NCI-H2227 treated with DMSO at 0.1 percent for 48 hours (cell line): ENCODE measurements at regions not wholly inside any gene's neighbourhood (a gene's known extent, or its start where the extent isn't known, plus 50 kb on each side); places are given as distances from the start of the nearest gene placed in this dataset.
"Not testable (repeated sequence)": the region's sequence is repeated elsewhere in the genome, so short reads cannot be mapped to it uniquely, and the experiment has no call there.

Source experiments
- DNase-seq: peaks from one replicate; lab custom pipeline; 2025; lab: John Stamatoyannopoulos, UW

DNA sequence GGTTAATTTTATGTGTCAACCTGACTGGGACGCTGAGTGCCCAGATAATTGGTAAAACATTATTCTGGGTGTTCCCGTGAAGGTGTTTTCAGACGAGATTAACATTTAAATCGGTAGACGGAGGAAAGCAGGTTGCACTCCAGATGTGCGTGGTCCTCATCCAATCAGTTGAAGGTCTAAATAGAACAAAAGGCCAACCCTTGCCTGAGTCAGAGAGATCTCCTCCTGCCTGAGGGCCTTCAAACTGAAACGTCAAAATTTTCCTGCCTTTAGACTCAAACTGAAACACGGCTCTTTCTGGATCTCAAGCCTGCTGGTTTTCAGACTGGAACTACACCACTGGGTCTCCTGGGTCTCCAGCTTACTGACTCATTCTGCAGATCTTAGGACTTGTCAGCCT lies 70.9 kb downstream of the NPIPA5 start:
- not testable (repeated sequence) for DNase-seq

DNA sequence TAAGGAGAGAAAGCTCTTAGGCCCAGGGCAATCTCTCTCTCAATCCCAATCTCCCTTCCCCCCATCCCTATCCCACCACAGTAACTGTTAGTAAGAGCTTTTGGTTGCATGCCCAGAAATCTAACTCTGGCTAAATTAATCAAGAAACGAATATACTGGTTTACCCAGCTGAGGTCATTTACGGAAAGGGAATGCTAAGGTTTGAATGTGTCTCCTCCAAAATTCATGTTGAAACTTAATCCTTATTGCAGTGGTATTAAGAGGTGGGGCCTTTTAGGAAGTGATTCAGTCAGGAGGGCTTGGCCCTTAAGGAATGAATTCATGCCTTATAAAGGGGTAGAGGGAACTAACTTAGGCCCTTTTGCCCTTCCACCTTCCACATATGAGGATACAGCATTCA lies 72.2 kb downstream of the NPIPA5 start:
- not testable (repeated sequence) for DNase-seq

DNA sequence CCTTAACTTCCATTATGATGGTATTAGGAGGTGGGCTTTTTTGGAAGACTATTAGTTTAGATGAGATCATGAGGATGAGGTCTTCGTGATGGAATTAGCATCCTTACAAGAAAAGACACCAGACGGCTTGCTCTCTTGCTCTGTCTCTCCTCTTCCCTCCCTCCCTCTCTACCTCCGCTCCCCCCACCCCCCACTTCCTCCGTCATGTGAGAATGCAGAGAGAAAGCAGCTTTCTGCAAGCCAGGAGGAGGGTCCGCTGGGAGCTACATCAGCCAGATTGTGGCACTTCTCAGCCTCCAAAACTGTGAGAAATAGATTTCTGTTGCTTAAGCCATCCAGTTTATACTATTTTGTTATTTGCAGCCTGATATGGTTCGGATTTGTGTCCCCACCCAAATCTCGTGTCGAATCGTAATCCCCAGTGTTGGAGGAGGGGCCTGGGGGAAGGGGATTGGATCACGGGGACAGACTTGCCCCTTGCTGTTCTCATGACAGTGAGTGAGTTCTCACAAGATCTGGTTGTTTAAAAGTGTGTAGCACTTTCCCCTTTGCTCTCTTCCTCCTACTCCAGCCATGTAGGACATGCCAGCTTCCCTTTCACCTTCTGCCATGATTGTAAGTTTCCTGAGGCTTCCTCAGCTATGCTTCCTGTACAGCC lies 74.3 kb downstream of the NPIPA5 start:
- DNase-seq = not testable (repeated sequence)

DNA sequence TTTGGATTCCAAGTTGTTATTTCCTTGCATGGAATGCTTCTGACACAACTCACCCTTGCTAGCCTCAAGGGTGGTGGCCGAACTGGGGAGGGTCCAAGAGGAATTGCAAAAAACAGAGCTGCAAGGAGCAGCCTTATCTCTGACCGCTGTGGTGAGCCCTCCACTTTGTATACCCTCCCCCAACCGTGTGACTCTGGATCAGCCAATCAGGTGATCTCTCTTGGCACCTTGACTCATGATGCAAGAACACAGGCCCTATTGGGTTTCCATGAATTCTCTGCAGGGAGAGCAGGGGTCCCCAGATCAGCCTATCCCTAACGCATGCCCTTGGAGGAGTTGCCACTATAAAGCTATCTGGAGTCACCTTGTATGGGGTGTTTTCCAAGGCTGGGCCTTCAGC lies 81.0 kb downstream of the NPIPA5 start:
- not testable (repeated sequence) for DNase-seq

DNA sequence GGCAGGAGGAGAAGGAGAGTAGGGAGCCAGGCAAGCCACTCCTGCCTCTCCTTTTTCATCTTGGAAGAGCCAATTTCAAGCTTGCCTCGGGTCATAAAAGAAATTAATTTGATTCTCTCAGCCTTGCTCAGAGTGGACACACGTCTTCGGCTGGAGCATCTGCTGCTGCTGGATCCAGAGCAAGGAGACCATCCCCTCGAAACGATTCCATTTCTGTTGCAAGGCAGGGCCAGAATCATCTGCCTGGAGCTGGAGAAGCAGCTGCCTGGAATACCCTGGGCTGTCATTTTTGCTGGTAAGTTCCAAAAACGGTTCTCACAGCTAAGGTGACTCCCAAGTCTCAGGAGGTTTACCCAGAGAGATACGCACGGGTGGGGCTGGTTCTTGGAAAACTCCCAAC lies 103.3 kb downstream of the NPIPA5 start:
- not testable (repeated sequence) for DNase-seq

DNA sequence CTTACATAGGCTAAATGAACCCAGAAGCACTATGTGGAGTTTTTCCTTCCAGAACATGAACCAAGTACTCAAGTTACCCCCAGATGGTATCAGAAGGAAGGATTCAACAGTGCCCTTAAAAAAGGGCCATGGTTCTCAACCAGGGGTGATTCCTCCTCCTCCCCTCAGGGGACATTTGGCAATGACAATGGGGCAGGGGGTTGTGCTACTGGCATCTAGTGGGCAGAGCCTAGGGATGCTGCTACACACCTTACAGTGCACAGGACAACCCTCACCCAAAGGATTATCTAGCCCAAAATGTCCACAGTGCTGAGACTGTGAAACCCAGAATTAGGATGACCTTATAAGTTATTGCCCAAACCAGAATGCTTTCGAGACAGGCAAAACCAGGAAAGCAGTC lies 104.1 kb downstream of the NPIPA5 start:
- not testable (repeated sequence) for DNase-seq

DNA sequence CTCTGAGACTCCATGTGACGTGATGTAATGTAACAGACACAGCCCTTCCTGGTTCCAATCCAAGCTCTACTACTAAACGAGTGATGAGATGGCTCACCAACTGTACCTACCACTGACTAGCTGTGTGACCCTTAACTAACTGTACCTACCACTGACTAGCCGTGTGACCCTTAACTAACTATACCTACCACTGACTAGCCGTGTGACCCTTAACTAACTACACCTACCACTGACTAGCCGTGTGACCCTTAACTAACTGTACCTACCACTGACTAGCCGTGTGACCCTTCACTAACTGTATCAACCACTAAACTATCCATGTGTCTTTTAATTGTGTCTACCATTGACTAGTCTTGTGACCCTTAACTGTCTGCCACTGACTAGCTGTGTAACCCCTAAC lies 111.2 kb downstream of the NPIPA5 start:
- DNase-seq = not testable (repeated sequence)

DNA sequence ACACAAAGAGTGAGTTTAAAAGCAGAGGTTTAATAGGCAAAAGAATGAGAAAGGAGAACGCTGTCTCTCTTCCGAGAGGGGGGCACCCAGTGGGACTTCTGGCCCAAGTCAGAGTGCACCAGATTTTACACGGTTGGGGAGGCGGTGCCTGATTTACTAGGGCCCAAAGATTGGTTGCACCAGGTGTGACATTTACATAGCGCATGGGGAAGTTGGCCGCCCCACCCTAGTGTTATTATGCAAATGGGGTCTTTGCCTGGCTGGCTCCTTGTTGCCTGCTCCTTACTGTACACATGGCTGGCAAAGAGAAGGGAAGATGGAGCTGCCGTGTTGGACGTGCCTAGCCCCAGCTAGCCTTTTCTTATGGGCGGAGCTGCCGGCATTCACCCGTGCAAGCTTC lies 115.9 kb downstream of the NPIPA5 start:
- DNase-seq = not testable (repeated sequence)

DNA sequence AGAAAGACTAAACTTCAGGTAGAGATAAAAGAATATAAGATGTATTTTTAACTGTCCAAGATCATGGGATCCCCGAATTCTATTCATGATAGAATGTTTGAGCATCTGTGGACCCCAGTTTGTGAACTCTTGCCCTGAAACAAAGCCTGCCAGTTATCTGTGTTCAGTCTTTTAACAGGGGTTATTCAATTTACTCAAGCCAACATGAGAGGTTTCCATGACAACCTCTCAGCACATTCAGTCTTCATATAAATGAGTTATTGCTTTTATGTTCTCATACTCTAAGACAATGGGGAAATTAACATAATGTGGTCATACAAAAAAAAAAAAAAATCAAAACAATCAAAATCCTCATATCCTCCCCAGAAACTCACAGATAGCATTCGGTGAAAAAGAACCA lies 130.1 kb downstream of the NPIPA5 start:
- not testable (repeated sequence) for DNase-seq

DNA sequence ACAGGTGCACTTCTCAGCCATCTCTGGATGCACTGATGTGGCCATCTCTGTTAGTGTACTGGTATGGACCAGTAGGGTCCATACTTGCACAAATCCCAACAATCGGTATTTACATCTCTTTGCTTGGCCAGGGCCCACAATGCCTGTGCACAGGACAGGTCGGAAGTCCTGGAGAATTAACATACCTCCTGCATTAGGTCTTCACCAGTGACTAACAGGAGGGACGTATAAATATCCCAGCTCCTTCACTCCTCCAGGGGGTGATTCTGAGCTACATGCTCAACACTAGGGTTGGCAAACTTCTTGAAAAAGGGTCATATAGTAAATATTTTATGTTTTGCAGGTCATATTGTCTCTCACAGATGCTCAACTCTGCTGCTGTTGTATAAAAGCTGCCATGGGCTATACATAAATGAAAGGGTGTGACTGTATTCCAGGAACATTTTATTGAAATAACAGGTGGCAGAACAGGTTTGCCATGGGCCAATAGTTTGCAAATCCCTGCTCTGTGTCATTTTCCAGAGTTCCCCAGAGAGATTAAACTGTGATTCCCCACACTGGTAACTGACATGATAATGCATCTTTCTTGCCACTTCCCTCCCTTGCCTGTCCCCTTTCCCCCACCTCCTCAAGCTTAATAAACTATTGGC lies 141.3 kb downstream of the NPIPA5 start:
- not testable (repeated sequence) for DNase-seq

DNA sequence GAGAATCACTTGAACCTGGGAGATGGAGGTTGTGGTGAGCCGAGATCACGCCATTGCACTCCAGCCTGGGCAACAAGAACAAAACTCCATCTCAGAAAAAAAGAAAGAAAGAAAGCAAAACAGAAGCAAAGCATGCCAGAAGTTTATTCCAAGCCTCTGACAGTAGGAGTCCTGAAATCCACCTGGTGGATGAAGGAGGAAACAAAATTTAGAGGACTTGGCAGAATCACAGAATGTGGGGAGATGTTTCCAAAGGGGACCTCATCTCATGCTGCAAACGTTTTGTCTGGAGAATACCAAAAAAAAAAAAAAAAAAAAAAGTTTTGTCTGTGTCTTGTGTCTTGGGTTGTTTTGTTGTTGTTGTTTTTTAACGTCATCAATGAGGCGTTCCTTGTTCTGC lies 141.1 kb upstream of the RRN3 start:
- DNase-seq = not testable (repeated sequence)

DNA sequence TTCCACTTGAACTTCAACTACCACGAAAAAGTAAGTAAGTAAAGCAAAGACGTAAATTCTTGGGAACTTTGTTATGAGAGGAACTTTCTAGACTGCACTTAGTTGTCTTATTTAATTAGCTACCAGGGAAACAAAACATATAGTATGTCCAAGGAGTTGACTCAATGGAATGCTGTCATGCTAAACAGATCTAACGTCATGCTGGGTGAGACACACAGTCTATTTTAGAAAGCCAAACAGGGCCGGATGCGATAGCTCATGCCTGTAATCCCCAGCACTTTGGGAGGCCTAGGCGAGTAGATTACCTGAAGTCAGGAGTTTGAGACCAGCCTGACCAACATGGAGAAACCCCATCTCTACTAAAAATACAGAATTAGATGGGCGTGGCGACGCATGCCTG lies 140.6 kb upstream of the RRN3 start:
- not testable (repeated sequence) for DNase-seq

DNA sequence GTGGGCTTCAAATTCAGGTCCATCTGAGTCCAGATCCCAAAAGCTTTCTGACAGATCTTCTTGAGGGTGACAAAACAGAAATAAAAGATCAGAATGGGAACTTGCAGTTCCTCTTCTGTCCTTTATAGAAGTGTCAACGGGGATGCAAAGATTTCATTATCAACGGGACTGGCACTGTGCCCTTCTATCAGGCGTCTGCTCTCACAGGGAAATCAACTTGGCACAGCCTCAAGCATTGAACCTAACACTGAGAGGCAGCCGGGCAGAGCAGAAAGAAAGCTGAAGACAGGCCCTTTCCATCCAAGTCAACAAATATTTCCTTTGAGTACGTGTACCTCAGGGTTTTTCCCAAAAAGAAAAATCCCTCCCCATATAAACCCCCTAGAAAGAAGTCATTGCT lies 136.4 kb upstream of the RRN3 start:
- DNase-seq = not testable (repeated sequence)

DNA sequence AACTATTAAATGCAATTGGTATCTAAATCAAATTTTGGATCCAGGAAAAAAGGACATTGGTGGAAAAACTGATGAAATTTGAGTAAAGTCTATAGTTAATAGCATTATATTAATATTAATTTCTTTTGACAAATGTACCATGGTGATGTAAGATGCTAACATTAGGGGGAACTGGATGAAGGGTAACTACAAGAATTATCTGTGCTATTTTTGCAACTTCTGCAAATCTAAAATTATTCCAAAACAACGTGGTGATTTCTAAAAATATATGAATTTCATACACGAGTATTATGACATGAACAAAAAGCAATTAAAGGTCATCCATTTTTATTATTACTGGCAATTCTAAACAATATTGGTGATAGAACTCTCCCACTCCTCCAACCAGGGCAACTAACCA lies 135.6 kb upstream of the RRN3 start:
- not testable (repeated sequence) for DNase-seq

DNA sequence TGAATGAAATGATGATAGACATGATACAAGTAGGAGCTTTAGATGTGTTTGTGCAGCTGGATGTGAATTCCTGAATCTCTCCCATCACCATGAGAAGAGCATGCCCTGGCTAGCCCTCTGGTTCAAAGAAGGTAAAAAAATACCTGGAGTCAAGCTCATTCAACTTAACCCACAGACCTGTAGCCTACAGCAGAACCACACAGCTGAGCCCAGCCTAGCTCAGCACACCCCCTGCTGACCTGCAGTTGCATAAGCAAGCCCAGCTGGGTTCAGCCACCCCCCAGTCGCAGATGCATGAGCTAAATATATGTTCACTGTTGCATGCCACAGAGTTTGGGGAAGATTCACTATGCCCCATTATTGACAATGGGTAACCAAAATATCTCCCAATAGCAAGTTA lies 130.6 kb upstream of the RRN3 start:
- DNase-seq = not testable (repeated sequence)

DNA sequence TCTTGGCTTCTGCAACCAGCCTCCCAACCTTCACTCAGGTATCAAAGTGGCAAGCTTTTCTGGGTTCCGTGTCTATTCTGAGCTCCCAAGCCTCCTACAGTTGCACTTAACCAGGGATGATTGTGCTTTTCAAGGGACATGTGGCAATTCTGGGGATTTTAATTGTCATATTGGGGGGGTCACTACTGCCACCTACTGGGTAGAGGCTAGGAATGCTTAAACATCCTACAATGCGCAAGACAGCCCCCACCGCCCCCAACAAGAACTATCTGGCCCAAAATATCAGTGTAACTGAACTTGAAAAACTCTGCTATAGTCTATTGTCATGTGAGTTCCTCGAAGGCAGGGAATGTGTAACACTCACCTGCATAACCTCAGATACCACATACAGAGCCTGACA lies 129.3 kb upstream of the RRN3 start:
- not testable (repeated sequence) for DNase-seq

DNA sequence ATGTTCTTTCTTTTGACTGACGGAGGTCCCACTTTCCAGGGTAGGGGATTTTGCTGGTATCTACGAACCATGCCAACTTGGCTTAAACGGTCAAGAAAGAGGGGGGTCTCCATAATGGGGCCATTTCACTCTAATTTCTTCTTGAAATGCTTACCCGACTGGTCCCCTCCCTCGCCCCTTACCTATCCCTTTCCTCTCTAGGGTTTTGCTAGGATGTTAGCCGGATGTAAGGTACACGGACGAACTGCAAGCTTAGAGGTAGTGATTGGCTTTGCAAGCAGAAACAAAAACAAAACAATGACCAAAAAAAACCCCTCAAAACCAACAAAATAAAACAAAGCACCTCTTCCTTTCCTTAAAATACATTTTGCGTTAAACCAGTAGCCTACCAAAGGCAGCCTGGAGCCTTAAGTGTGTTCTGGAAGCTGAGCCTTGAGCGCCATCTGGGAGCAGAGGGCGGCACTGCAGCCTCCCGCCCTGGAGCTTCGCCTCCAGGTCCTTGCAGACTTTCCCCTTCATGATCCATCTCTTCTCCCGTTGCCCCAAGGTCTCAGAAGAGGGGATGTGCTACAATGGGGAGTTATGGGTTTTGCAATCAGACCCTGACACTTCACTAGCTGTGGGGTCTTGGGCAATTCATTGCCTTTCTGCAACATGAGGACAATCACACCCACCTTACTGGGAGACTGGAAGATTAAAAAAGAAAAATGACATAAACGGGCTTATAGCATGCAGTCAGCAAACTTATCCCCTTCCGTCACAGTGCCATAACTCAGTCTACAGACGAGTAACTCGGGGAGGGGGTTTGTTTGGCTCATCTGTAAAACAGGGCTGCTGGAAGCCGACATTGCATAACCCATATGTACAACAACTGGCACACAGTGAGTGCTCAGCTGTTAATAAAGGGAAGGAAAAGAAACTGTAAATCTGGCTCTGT lies 125.9 kb upstream of the RRN3 start:
- peak; percentile 27 for DNase-seq

DNA sequence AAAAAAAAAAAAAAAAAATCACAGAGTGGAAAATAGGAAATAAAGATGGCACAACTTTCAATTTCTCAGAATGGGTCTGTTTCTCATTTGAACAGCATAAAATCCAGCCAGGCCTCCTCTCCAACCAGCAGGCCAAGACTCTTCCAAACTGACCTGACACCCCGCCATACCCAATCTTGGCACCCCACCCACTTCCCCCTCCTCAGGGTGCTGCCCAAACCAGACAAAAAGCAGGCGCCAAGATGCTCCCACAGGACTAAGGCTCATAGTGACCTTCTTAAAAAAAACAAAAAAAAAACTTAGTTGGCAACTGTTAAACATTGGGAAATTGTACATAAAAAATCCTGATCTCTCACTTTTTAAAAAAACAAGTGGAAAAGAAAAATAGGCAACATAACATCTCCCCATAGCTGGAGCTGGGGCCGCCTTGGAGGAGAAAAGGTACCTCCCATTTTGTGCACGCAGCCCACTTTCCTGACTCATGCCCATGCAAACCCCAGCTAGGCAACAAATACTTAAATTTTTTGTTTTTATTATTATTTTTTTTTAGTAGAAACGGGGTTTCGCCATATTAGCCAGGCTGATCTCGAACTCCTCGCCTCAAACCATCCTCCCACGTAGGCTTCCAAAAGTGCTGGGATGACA lies 124.9 kb upstream of the RRN3 start:
- not testable (repeated sequence) for DNase-seq

DNA sequence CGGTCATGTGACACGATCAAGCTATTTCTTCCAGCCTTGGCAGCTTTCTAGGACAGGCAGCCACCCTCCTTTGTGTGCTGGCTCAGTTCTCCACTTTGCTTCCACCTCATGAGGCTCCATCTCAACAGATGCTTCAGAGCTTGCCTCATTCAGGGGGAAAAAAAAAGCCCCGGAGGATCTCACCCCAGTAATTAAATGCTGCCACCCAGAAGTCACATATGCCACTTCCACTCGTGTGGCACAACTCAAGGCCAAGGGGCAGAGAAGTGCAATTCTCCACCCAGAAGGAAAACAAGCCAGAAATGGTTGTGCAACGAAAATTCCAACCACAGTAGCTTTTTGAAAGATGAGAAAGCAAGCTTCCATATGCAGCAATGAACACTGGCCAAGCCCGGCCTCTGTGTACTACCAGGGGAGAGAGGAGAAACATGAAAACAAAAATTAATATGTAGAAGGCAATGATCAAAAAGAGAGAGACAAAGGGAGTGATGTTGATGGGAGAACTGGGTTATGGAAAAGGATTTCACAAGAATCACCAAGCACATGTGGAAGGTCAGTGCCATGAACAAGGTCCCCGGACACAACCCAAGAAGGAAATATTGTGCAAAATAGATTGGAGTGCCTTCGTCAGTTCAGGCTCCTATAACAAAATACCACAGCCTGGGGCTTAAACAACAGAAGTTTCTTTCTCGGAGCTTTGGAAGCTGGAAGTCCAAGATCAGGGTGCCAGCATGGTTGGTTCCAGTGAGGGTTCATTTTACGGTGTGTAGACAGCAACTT lies 113.3 kb upstream of the RRN3 start:
- DNase-seq = not testable (repeated sequence)

DNA sequence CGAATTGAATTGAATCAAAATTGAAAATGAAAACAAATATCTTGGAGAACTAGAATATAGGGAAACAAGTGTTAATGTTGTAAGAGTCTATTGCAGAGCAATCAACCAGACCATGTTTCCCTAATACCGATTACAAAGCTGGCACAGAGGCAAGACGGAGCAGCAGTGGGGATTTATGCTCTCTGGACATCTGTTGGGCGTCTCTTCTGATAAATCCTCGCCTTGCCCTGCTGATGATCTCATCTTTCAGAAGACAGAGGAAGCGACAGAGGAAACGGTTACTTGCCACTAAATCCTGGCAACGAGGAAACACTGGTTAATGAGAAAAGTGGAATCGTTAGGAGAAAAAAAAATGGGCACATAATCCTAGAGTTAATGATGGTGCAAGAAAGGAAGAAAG lies 112.4 kb upstream of the RRN3 start:
- not testable (repeated sequence) for DNase-seq

DNA sequence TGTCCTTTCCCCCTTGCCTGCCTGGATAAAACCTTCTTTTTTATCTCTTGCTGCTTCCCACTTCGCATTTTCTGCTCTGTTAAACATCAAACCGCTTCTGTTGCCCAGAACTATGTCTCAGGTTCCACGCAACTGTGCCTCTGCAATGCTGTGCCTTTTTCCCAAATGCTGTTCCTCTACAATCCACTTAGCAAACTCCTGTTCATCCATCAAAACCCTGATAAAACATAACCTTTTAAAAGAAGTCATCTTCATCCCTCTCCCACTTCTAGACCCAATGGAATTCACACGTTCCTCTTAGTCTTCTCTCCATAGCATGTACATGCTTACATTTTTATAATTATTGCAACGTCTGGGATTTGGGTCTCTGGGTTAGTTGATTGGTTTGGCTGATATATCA lies 111.9 kb upstream of the RRN3 start:
- DNase-seq = not testable (repeated sequence)
